CD4-positive, alpha-beta T cell treated with Interferon gamma for 1 hour (primary cell): ENCODE measurements at regions not wholly inside any gene's neighbourhood (a gene's known extent, or its start where the extent isn't known, plus 50 kb on each side); places are given as distances from the start of the nearest gene placed in this dataset.
"Not testable (repeated sequence)": the region's sequence is repeated elsewhere in the genome, so short reads cannot be mapped to it uniquely, and the experiment has no call there.

Source experiments
- DNase-seq: peaks from one replicate; pipeline ENCODE4 v3.0.0-alpha.2; 2020

- no peak for DNase-seq
These were observed 191.3 kb upstream of the ZNF32 start for GRCh38 chr10:43839973-43840372.

- DNase-seq = not testable (repeated sequence)
These were observed 186.1 kb upstream of the ZNF32 start for GRCh38 chr10:43834751-43835150.

GRCh38 chr10:43827853-43828252 lies 179.2 kb upstream of the ZNF32 start:
- no peak for DNase-seq

GRCh38 chr10:43825984-43826383 lies 177.3 kb upstream of the ZNF32 start:
- no peak for DNase-seq

GRCh38 chr10:43825421-43825820 lies 176.7 kb upstream of the ZNF32 start:
- no peak for DNase-seq

GRCh38 chr10:43824934-43825333 lies 176.3 kb upstream of the ZNF32 start:
- no peak for DNase-seq

GRCh38 chr10:43822631-43823580 lies 174.2 kb upstream of the ZNF32 start:
- no peak for DNase-seq

GRCh38 chr10:43821103-43821502 lies 172.4 kb upstream of the ZNF32 start:
- DNase-seq = no peak

GRCh38 chr10:43820663-43821062 lies 172.0 kb upstream of the ZNF32 start:
- DNase-seq = no peak

GRCh38 chr10:43819464-43820230 lies 171.0 kb upstream of the ZNF32 start:
- no peak for DNase-seq

- no peak for DNase-seq
These were observed 170.0 kb upstream of the ZNF32 start for GRCh38 chr10:43818687-43819086.

GRCh38 chr10:43817368-43817767 lies 168.7 kb upstream of the ZNF32 start:
- no peak for DNase-seq

GRCh38 chr10:43816351-43817321 lies 168.0 kb upstream of the ZNF32 start:
- peak; percentile 51 for DNase-seq

- DNase-seq = no peak
These were observed 166.7 kb upstream of the ZNF32 start for GRCh38 chr10:43815181-43815885.

- DNase-seq = no peak
These were observed 166.0 kb upstream of the ZNF32 start for GRCh38 chr10:43814663-43815062.

GRCh38 chr10:43811871-43812270 lies 163.2 kb upstream of the ZNF32 start:
- DNase-seq = no peak

- DNase-seq = no peak
These were observed 160.7 kb upstream of the ZNF32 start for GRCh38 chr10:43809211-43809930.

- DNase-seq = no peak
These were observed 159.5 kb upstream of the ZNF32 start for GRCh38 chr10:43808136-43808535.

GRCh38 chr10:43806831-43807640 lies 158.4 kb upstream of the ZNF32 start:
- DNase-seq = no peak

- no peak for DNase-seq
These were observed 155.1 kb upstream of the ZNF32 start for GRCh38 chr10:43803791-43804190.
